HG02623 (cell line): ENCODE measurements at regions not wholly inside any gene's neighbourhood (a gene's known extent, or its start where the extent isn't known, plus 50 kb on each side); places are given as distances from the start of the nearest gene placed in this dataset.
"Not testable (repeated sequence)": the region's sequence is repeated elsewhere in the genome, so short reads cannot be mapped to it uniquely, and the experiment has no call there.

Experiments used
- ATAC-seq: cut with Tn5 transposase; IDR thresholded peaks from one replicate; pipeline ENCODE4 v1.9.1; 2021; ENCODE audit warnings: moderate library complexity; ENCODE audit not compliant: unreplicated experiment

GRCh38 chr1:91099746-91100621 lies 78.1 kb upstream of the ZNF644 start:
- no peak for ATAC-seq

GRCh38 chr1:91098299-91098906 lies 76.6 kb upstream of the ZNF644 start:
- no peak for ATAC-seq

GRCh38 chr1:91095321-91095720 lies 73.5 kb upstream of the ZNF644 start:
- not testable (repeated sequence) for ATAC-seq

- no peak for ATAC-seq
Observed at GRCh38 chr1:91092503-91092902, 70.7 kb upstream of the ZNF644 start.

GRCh38 chr1:91091812-91092211 lies 70.0 kb upstream of the ZNF644 start:
- ATAC-seq, result no peak

- peak; percentile 64 for ATAC-seq
Observed at GRCh38 chr1:91080650-91081049, 58.8 kb upstream of the ZNF644 start.

- ATAC-seq, result no peak
Observed at GRCh38 chr1:91078859-91079258, 57.0 kb upstream of the ZNF644 start.

- no peak for ATAC-seq
Observed at GRCh38 chr1:91076834-91077233, 55.0 kb upstream of the ZNF644 start.

GRCh38 chr1:91075233-91076135 lies 53.6 kb upstream of the ZNF644 start:
- ATAC-seq, result no peak

GRCh38 chr1:91073299-91073698 lies 51.5 kb upstream of the ZNF644 start:
- ATAC-seq, result no peak

- ATAC-seq, result no peak
Observed at GRCh38 chr1:91071838-91072237, 50.0 kb upstream of the ZNF644 start.
